Spleen (tissue), 7 donors: ENCODE measurements at regions not wholly inside any gene's neighbourhood (a gene's known extent, or its start where the extent isn't known, plus 50 kb on each side); places are given as distances from the start of the nearest gene placed in this dataset.

ENCODE experiments used
- POLR2A ChIP-seq, 3 donors: fragments of 450-650 bp; IDR thresholded peaks; one replicate each; pipeline ENCODE4 v1.5.1; 2017; ENCODE audit warnings: antibody characterized with exemption in 3 of 3, mild to moderate bottlenecking in 1 of 3
- POLR2AphosphoS5 ChIP-seq, 3 donors: sonication (generic); formaldehyde crosslinking; IDR thresholded peaks; one replicate each; pipeline ENCODE4 v1.5.1; 2017; ENCODE audit warnings: antibody characterized with exemption in 3 of 3
- TF ChIP-seq, protein P1 (sequence below), 11 experiments: fragments of 200-600 bp in 7 of 11; fragments of 450-650 bp in 4 of 11; sonication (generic) in 4 of 11; IDR thresholded peaks in 8 of 11; conservative IDR thresholded peaks in 3 of 11; 1 replicate in 7 of 11; 2 replicates in 4 of 11; pipeline versions ENCODE4 v1.4.0 to v1.8.0; 2016 to 2021; ENCODE audit warnings: antibody characterized with exemption in 11 of 11, inconsistent platforms in 4 of 11, mild to moderate bottlenecking in 1 of 11
- donor health status: DM: no; HTN: no; CAD: no; lungs with moderate emphysema.
- donor health status: DM: no; HTN: no; CAD: no.
- donor health status: DM: no; HTN: no; CAD: no.

DNA sequence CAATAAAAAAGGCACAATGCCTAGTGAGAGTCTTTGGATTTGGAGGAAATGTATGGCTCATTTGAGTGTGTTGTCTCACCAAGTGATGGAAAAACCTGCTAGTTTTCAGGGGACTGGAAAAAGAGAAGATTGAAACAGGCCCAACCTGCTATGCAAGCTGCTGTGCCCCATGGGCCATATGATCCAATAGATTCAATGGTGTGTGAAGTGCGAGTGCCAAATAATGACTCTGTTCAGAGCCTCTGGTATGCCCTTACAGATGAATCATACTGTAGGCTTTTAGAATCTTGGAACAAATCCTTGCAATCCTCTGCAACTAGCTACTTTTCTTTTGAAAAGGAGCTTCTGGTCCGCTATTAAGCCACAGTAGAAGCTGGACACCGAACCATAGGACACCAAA lies 529.8 kb upstream of the CNTNAP5 start:
- TF ChIP-seq POLR2AphosphoS5 (IDR thresholded peaks at IDR 0.05): no peak
- TF ChIP-seq, protein P1, sequence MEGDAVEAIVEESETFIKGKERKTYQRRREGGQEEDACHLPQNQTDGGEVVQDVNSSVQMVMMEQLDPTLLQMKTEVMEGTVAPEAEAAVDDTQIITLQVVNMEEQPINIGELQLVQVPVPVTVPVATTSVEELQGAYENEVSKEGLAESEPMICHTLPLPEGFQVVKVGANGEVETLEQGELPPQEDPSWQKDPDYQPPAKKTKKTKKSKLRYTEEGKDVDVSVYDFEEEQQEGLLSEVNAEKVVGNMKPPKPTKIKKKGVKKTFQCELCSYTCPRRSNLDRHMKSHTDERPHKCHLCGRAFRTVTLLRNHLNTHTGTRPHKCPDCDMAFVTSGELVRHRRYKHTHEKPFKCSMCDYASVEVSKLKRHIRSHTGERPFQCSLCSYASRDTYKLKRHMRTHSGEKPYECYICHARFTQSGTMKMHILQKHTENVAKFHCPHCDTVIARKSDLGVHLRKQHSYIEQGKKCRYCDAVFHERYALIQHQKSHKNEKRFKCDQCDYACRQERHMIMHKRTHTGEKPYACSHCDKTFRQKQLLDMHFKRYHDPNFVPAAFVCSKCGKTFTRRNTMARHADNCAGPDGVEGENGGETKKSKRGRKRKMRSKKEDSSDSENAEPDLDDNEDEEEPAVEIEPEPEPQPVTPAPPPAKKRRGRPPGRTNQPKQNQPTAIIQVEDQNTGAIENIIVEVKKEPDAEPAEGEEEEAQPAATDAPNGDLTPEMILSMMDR (IDR thresholded peaks at IDR 0.05 in 8 of 11, conservative IDR thresholded peaks at IDR 0.05 in 3 of 11): no peak
- no peak for TF ChIP-seq POLR2A (IDR thresholded peaks at IDR 0.05)
